ENCODE measurements at regions not wholly inside any gene's neighbourhood (a gene's known extent, or its start where the extent isn't known, plus 50 kb on each side); places are given as distances from the start of the nearest gene placed in this dataset.
"Not testable (repeated sequence)": the region's sequence is repeated elsewhere in the genome, so short reads cannot be mapped to it uniquely, and the experiment has no call there.

GRCh38 chr1:188642704-188643103, 1814.0 kb downstream of the PLA2G4A start:
- DNase-seq (ENCODE audit: low read depth): no peak

- peak; percentile 5 for DNase-seq (ENCODE audit: low read depth)
Observed at GRCh38 chr1:188652678-188653077, 1823.9 kb downstream of the PLA2G4A start.

GRCh38 chr1:188655966-188656365, 1821.7 kb downstream of the BRINP3 start:
- DNase-seq (ENCODE audit: low read depth): not testable (repeated sequence)

- no peak for DNase-seq (ENCODE audit: low read depth)
Observed at GRCh38 chr1:188660572-188660971, 1817.1 kb downstream of the BRINP3 start.

- DNase-seq (ENCODE audit: low read depth): no peak
Observed at GRCh38 chr1:188665477-188665876, 1812.2 kb downstream of the BRINP3 start.

GRCh38 chr1:188668083-188668482, 1809.6 kb downstream of the BRINP3 start:
- DNase-seq (ENCODE audit: low read depth): no peak

- no peak for DNase-seq (ENCODE audit: low read depth)
Observed at GRCh38 chr1:188669728-188670382, 1807.8 kb downstream of the BRINP3 start.

GRCh38 chr1:188670837-188671236, 1806.8 kb downstream of the BRINP3 start:
- DNase-seq (ENCODE audit: low read depth): no peak

- DNase-seq (ENCODE audit: low read depth): no peak
Observed at GRCh38 chr1:188672153-188672552, 1805.5 kb downstream of the BRINP3 start.

GRCh38 chr1:188689542-188689941, 1788.1 kb downstream of the BRINP3 start:
- no peak for DNase-seq (ENCODE audit: low read depth)

- DNase-seq (ENCODE audit: low read depth): no peak
Observed at GRCh38 chr1:188700116-188700515, 1777.5 kb downstream of the BRINP3 start.

- no peak for DNase-seq (ENCODE audit: low read depth)
Observed at GRCh38 chr1:188706742-188707141, 1770.9 kb downstream of the BRINP3 start.

- no peak for DNase-seq (ENCODE audit: low read depth)
Observed at GRCh38 chr1:188708795-188709535, 1768.7 kb downstream of the BRINP3 start.

- DNase-seq (ENCODE audit: low read depth): no peak
Observed at GRCh38 chr1:188715566-188715965, 1762.1 kb downstream of the BRINP3 start.

- no peak for DNase-seq (ENCODE audit: low read depth)
Observed at GRCh38 chr1:188719735-188720134, 1757.9 kb downstream of the BRINP3 start.

- no peak for DNase-seq (ENCODE audit: low read depth)
Observed at GRCh38 chr1:188723332-188724020, 1754.2 kb downstream of the BRINP3 start.

GRCh38 chr1:188729039-188729438, 1748.6 kb downstream of the BRINP3 start:
- no peak for DNase-seq (ENCODE audit: low read depth)

GRCh38 chr1:188735567-188735966, 1742.1 kb downstream of the BRINP3 start:
- no peak for DNase-seq (ENCODE audit: low read depth)

GRCh38 chr1:188749275-188749674, 1728.4 kb downstream of the BRINP3 start:
- not testable (repeated sequence) for DNase-seq (ENCODE audit: low read depth)

GRCh38 chr1:188752027-188752426, 1725.6 kb downstream of the BRINP3 start:
- DNase-seq (ENCODE audit: low read depth): not testable (repeated sequence)

- not testable (repeated sequence) for DNase-seq (ENCODE audit: low read depth)
Observed at GRCh38 chr1:188757747-188758146, 1719.9 kb downstream of the BRINP3 start.

GRCh38 chr1:188761226-188761625, 1716.4 kb downstream of the BRINP3 start:
- DNase-seq (ENCODE audit: low read depth): no peak

GRCh38 chr1:188762166-188762743, 1715.4 kb downstream of the BRINP3 start:
- no peak for DNase-seq (ENCODE audit: low read depth)
